ENCODE measurements at regions not wholly inside any gene's neighbourhood (a gene's known extent, or its start where the extent isn't known, plus 50 kb on each side); places are given as distances from the start of the nearest gene placed in this dataset.

- DNase-seq (ENCODE audit: low spot score in 2 of 2), result no peak
- TF ChIP-seq, protein P1, sequence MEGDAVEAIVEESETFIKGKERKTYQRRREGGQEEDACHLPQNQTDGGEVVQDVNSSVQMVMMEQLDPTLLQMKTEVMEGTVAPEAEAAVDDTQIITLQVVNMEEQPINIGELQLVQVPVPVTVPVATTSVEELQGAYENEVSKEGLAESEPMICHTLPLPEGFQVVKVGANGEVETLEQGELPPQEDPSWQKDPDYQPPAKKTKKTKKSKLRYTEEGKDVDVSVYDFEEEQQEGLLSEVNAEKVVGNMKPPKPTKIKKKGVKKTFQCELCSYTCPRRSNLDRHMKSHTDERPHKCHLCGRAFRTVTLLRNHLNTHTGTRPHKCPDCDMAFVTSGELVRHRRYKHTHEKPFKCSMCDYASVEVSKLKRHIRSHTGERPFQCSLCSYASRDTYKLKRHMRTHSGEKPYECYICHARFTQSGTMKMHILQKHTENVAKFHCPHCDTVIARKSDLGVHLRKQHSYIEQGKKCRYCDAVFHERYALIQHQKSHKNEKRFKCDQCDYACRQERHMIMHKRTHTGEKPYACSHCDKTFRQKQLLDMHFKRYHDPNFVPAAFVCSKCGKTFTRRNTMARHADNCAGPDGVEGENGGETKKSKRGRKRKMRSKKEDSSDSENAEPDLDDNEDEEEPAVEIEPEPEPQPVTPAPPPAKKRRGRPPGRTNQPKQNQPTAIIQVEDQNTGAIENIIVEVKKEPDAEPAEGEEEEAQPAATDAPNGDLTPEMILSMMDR (IDR thresholded peaks at IDR 0.05), result no peak
- TF ChIP-seq POLR2A (IDR thresholded peaks at IDR 0.05) (no peak), POLR2AphosphoS5 (IDR thresholded peaks at IDR 0.05) (no peak)
- no peak overlapping the region for H3K4me3 ChIP-seq
- no peaks in the 10 kb centered on the region for H3K27me3 ChIP-seq
- intact Hi-C loops (cut with DNase I; ENCODE audit: low total_unique reads), result no loop called here
- no peaks in the 10 kb centered on the region for H3K9me3 ChIP-seq
- no peaks in the 10 kb centered on the region for H3K36me3 ChIP-seq
- H3K4me1 ChIP-seq, result no peaks in the 10 kb centered on the region
- no peak overlapping the region for H3K27ac ChIP-seq
These were observed 110.1 kb upstream of the VAV3 start for GRCh38 chr1:108075055-108075454.

- Histone ChIP-seq H3K27me3 (no peaks in the 10 kb centered on the region), H3K9me3 (no peaks in the 10 kb centered on the region), H3K4me1 (no peaks in the 10 kb centered on the region), H3K36me3 (no peaks in the 10 kb centered on the region), H3K27ac (no peak overlapping the region), H3K4me3 (no peak overlapping the region)
- DNase-seq (ENCODE audit: low spot score in 2 of 2), result no peak
- TF ChIP-seq, protein P1 (IDR thresholded peaks at IDR 0.05), result no peak
- TF ChIP-seq POLR2AphosphoS5 (IDR thresholded peaks at IDR 0.05), result no peak
- no peak for TF ChIP-seq POLR2A (IDR thresholded peaks at IDR 0.05)
- intact Hi-C loops (cut with DNase I; ENCODE audit: low total_unique reads), result loop anchor here (1.0 to 5.0 kb wide), 2 partner anchors 12 to 850 kb away; no protein-coding TSS in a partner anchor
These were observed 107.8 kb upstream of the VAV3 start for GRCh38 chr1:108072776-108073175.

- Histone ChIP-seq H3K9me3 (no peaks in the 10 kb centered on the region), H3K4me3 (no peak overlapping the region), H3K36me3 (no peaks in the 10 kb centered on the region), H3K27ac (no peak overlapping the region), H3K27me3 (no peaks in the 10 kb centered on the region), H3K4me1 (no peaks in the 10 kb centered on the region)
- no peak for DNase-seq (ENCODE audit: low spot score in 2 of 2)
- no peak for TF ChIP-seq POLR2A (IDR thresholded peaks at IDR 0.05)
- TF ChIP-seq, protein P1 (IDR thresholded peaks at IDR 0.05), result no peak
- TF ChIP-seq POLR2AphosphoS5 (IDR thresholded peaks at IDR 0.05), result no peak
- intact Hi-C loops (cut with DNase I; ENCODE audit: low total_unique reads), result loop anchor here (5.0 kb wide), 1 partner anchor 850 kb away; no protein-coding TSS in a partner anchor
These were observed 107.2 kb upstream of the VAV3 start for GRCh38 chr1:108072212-108072611.

GRCh38 chr1:108071601-108072000 lies 106.6 kb upstream of the VAV3 start:
- TF ChIP-seq POLR2A (IDR thresholded peaks at IDR 0.05) (no peak), POLR2AphosphoS5 (IDR thresholded peaks at IDR 0.05) (no peak)
- TF ChIP-seq, protein P1 (IDR thresholded peaks at IDR 0.05), result no peak
- Histone ChIP-seq H3K27me3 (no peaks in the 10 kb centered on the region), H3K9me3 (no peaks in the 10 kb centered on the region), H3K27ac (no peak overlapping the region), H3K4me1 (no peaks in the 10 kb centered on the region), H3K36me3 (no peaks in the 10 kb centered on the region), H3K4me3 (no peak overlapping the region)
- DNase-seq (ENCODE audit: low spot score in 2 of 2), result no peak
- intact Hi-C loops (cut with DNase I; ENCODE audit: low total_unique reads), result loop anchor here (5.0 kb wide), 1 partner anchor 849 kb away; no protein-coding TSS in a partner anchor

DNA sequence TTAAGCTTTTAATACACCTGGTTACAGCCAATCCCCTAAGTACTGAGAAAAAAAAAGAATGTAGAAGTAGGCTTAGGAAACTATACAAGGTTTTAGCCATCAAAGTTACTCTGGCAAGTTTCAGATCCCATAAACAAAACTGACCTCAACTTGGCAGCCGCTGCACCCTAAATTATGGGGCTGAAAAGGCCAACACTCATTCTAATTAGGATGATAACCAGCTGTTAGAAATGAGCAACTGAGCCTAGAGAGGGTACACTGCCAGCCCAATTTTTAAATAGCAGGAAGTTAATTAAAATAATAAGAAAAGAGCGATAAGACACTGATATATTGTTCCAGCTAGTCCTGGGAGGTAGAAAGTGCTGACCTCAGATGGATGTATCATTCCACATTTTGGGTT lies 105.7 kb upstream of the VAV3 start:
- no peak overlapping the region for H3K4me3 ChIP-seq
- no peak overlapping the region for H3K27ac ChIP-seq
- no peak for DNase-seq (ENCODE audit: low spot score in 2 of 2)
- H3K27me3 ChIP-seq, result no peaks in the 10 kb centered on the region
- intact Hi-C loops (cut with DNase I; ENCODE audit: low total_unique reads), result loop anchor here (5.0 kb wide), 1 partner anchor 848 kb away; no protein-coding TSS in a partner anchor
- no peaks in the 10 kb centered on the region for H3K36me3 ChIP-seq
- no peaks in the 10 kb centered on the region for H3K4me1 ChIP-seq
- H3K9me3 ChIP-seq, result no peaks in the 10 kb centered on the region
- TF ChIP-seq, protein P1 (IDR thresholded peaks at IDR 0.05), result no peak
- TF ChIP-seq POLR2A (IDR thresholded peaks at IDR 0.05), result no peak
- no peak for TF ChIP-seq POLR2AphosphoS5 (IDR thresholded peaks at IDR 0.05)
